ENCODE measurements at regions not wholly inside any gene's neighbourhood (a gene's known extent, or its start where the extent isn't known, plus 50 kb on each side); places are given as distances from the start of the nearest gene placed in this dataset.
A peak's percentile ranks its signal among the peaks of the same experiment; 100 is the strongest.

GRCh38 chr2:220963930-220964329 is 608.2 kb downstream of the EPHA4 start:
- no peak for TF ChIP-seq CTCF (conservative IDR thresholded peaks at IDR 0.05)

GRCh38 chr2:220966636-220967035 is 605.5 kb downstream of the EPHA4 start:
- TF ChIP-seq CTCF (conservative IDR thresholded peaks at IDR 0.05): no peak
- H3K27ac ChIP-seq: no peak overlapping the region

More at GRCh38 chr2:220963930-220964329, 608.2 kb downstream of the EPHA4 start:
- H3K27ac ChIP-seq: no peak overlapping the region

- TF ChIP-seq CTCF (conservative IDR thresholded peaks at IDR 0.05): peak; percentile 46
- H3K27ac ChIP-seq: peak overlapping the region; percentile 28
Measured at GRCh38 chr2:220969348-220969747, 602.8 kb downstream of the EPHA4 start.

GRCh38 chr2:220980966-220981675 is 591.0 kb downstream of the EPHA4 start:
- no peak for TF ChIP-seq CTCF (conservative IDR thresholded peaks at IDR 0.05)
- H3K27ac ChIP-seq: no peak overlapping the region

GRCh38 chr2:220981926-220982325 is 590.2 kb downstream of the EPHA4 start:
- no peak overlapping the region for H3K27ac ChIP-seq
- TF ChIP-seq CTCF (conservative IDR thresholded peaks at IDR 0.05): no peak

GRCh38 chr2:220985561-220985960 is 586.5 kb downstream of the EPHA4 start:
- no peak for TF ChIP-seq CTCF (conservative IDR thresholded peaks at IDR 0.05)
- no peak overlapping the region for H3K27ac ChIP-seq

- TF ChIP-seq CTCF (conservative IDR thresholded peaks at IDR 0.05): no peak
Measured at GRCh38 chr2:220987839-220988238, 584.3 kb downstream of the EPHA4 start.

More at GRCh38 chr2:220987839-220988238, 584.3 kb downstream of the EPHA4 start:
- no peak overlapping the region for H3K27ac ChIP-seq

Measured in VCaP (cell line).